ENCODE measurements at regions not wholly inside any gene's neighbourhood (a gene's known extent, or its start where the extent isn't known, plus 50 kb on each side); places are given as distances from the start of the nearest gene placed in this dataset.

DNA sequence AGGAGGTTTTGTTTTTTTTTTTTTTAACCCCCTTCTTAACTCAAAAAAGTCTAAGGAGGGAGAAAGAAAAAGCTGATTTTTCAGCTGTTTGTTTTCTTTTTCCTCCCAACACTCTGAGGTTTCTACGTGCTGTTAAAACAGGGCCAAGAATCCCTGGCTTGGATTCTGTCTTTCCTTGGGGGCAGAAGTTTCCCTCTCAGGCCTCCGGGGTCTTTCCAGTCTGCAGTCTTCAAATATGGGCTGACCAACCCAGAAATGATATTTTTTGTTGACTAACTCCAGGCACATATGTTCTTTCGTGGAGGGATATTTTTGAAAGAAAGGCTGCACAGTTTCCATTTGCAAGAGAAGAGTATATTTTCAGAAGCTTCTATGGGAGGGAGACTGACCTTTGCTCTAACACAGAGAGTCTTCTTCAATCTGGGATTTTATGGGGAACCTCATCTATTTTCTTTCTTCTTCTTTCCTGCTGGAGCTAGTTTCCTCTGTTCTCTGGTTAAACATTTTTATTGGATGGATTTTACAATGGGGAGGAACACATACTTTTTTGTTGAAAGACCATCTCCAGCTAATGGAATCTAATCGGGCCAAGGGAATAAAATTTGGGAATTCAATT, 93.3 kb upstream of the SPRED2 start:
- no peak overlapping the region for H3K27ac ChIP-seq (ENCODE audit: extremely low read length, insufficient read depth, low read length)
- ChIA-PET CTCF (ENCODE audit: low intra/inter-chr PET ratio, low total read pairs) (no interaction called here), POLR2A (no interaction called here)
- no peak overlapping the region for H3K4me2 ChIP-seq (ENCODE audit: low read depth, low read length)
- no peaks in the 10 kb centered on the region for H4K20me1 ChIP-seq (ENCODE audit: insufficient read depth, low read length)
- H3K79me2 ChIP-seq (ENCODE audit: insufficient read depth, low read length) = no peaks in the 10 kb centered on the region
- no peak overlapping the region for H3K4me3 ChIP-seq (replicated peaks in 1 of 3; ENCODE audit: insufficient read depth in 1 of 3, low read depth in 2 of 3, low read length in 3 of 3)
- H3K9me3 ChIP-seq (ENCODE audit: low read length) = no peaks in the 10 kb centered on the region
- no peak for DNase-seq (ENCODE audit: low spot score)
- no peak for ATAC-seq
- no peak overlapping the region for H3K9ac ChIP-seq (ENCODE audit: insufficient read depth, low read depth, low read length)
- in situ Hi-C loops (cut with HindIII; ENCODE audit: extremely low pct_ligation_motif_present, low pct_unique_long_range_greater_than_20kb) (no loop called here), intact Hi-C loops (cut with micrococcal nuclease; ENCODE audit: unreplicated experiment) (no loop called here)
- TF ChIP-seq ZNF136 (CRISPR knock-in tag; IDR thresholded peaks at IDR 0.05; ENCODE audit: low read depth) = no peak
- no peak for TF ChIP-seq SMARCE1 (IDR thresholded peaks at IDR 0.05; ENCODE audit: borderline replicate concordance)
- TF ChIP-seq DR1 (CRISPR knock-in tag; IDR thresholded peaks at IDR 0.05) = no peak
- H3K27me3 ChIP-seq (ENCODE audit: control insufficient read depth in 1 of 2, insufficient read depth in 2 of 2, low read length in 2 of 2) = no peaks in the 10 kb centered on the region
- H3K4me1 ChIP-seq (ENCODE audit: insufficient read depth, low read length) = peaks cover 42% of the 10 kb centered on the region
- 78% methylated on average over 4 of the region's 4 CpGs for WGBS (ENCODE audit: low lambda C conversion rate)
- no peak overlapping the region for H2AFZ ChIP-seq (ENCODE audit: low read length)
- no TSS peak for BruUV-seq (replicated peaks)
- FAIRE-seq = no peak
- no peaks in the 10 kb centered on the region for H3K36me3 ChIP-seq (replicated peaks in 1 of 2; ENCODE audit: control insufficient read depth in 1 of 2, insufficient read depth in 2 of 2, low read length in 2 of 2)

DNA sequence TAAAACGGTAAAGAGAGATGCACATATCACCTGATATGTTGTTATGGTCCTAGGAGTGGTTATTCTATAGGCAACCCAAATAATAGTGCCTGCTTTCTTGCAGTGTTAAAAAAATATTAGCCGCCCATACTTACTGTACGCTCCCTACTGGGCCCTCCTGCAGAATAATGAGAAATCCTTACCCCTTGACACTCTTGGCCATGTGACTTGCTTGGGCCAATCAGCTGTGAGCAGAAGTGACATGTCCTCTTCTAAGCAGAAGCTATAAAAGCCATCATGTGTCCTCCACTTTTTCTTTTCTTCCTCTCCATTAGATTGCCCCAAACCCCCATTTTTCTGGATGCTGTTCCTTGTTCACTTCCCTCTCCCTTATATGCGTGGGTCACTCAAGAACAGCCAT, 90.5 kb upstream of the SPRED2 start:
- Histone ChIP-seq H3K36me3 (replicated peaks in 1 of 2; ENCODE audit: control insufficient read depth in 1 of 2, insufficient read depth in 2 of 2, low read length in 2 of 2) (no peaks in the 10 kb centered on the region), H3K9ac (ENCODE audit: insufficient read depth, low read depth, low read length) (no peak overlapping the region), H3K4me1 (ENCODE audit: insufficient read depth, low read length) (peaks cover 32% of the 10 kb centered on the region), H3K27me3 (ENCODE audit: control insufficient read depth in 1 of 2, insufficient read depth in 2 of 2, low read length in 2 of 2) (no peaks in the 10 kb centered on the region), H3K9me3 (ENCODE audit: low read length) (no peaks in the 10 kb centered on the region), H3K79me2 (ENCODE audit: insufficient read depth, low read length) (no peaks in the 10 kb centered on the region), H3K27ac (ENCODE audit: extremely low read length, insufficient read depth, low read length) (no peak overlapping the region), H3K4me3 (replicated peaks in 1 of 3; ENCODE audit: insufficient read depth in 1 of 3, low read depth in 2 of 3, low read length in 3 of 3) (no peak overlapping the region), H3K4me2 (ENCODE audit: low read depth, low read length) (no peak overlapping the region), H2AFZ (ENCODE audit: low read length) (no peak overlapping the region), H4K20me1 (ENCODE audit: insufficient read depth, low read length) (no peaks in the 10 kb centered on the region)
- in situ Hi-C loops (cut with HindIII; ENCODE audit: extremely low pct_ligation_motif_present, low pct_unique_long_range_greater_than_20kb) = no loop called here
- ATAC-seq (no peak), FAIRE-seq (no peak), DNase-seq (ENCODE audit: low spot score) (no peak)
- BruUV-seq (replicated peaks) = no TSS peak
- POLR2A ChIA-PET = no interaction called here
- WGBS (ENCODE audit: low lambda C conversion rate) = 71% methylated on average over 4 of the region's 4 CpGs
- CTCF ChIA-PET (ENCODE audit: low intra/inter-chr PET ratio, low total read pairs) = no interaction called here
- intact Hi-C loops (cut with micrococcal nuclease; ENCODE audit: unreplicated experiment) = loop anchor here (5.0 kb wide), 1 partner anchor 134 kb away; no protein-coding TSS in a partner anchor
- peak; percentile 34; the same call in 1 of the 2 replicates for TF ChIP-seq NFYC (CRISPR knock-in tag; IDR thresholded peaks at IDR 0.05)
- TF ChIP-seq ZNF569 (CRISPR knock-in tag; IDR thresholded peaks at IDR 0.05; ENCODE audit: borderline replicate concordance) = no peak
